A673 (cell line): ENCODE measurements at regions not wholly inside any gene's neighbourhood (a gene's known extent, or its start where the extent isn't known, plus 50 kb on each side); places are given as distances from the start of the nearest gene placed in this dataset.

ENCODE experiments used
- BruUV-seq: library from RNA; stranded (reverse); fragments of 400-500 nt; replicated peaks from 2 replicates; lab custom pipeline; 2021; lab: Mats Ljungman, UMichigan
- CTCF ChIA-PET: fragments of 300-600 bp; sonication (Branson Sonifier 250); formaldehyde crosslinking; loops from one replicate; lab custom pipeline; 2022; ENCODE audit warnings: antibody characterized with exemption; lab: Charles Lee
- POLR2A ChIA-PET: fragments of 300-600 bp; sonication (Branson Sonifier 250); formaldehyde crosslinking; loops from one replicate; lab custom pipeline; 2022; ENCODE audit warnings: antibody characterized with exemption; ENCODE audit not compliant: low non-redundant PET; lab: Charles Lee
- DNase-seq: peaks from one replicate; pipeline ENCODE4 v3.0.0-alpha.2; 2015; ENCODE audit warnings: low spot score
- H3K27ac ChIP-seq: fragments of 200-600 bp; sonication (generic); 2 replicates; pipeline ENCODE4 v1.5.1; 2016; ENCODE audit warnings: mixed run types, low read depth, mild to moderate bottlenecking, mixed read lengths, antibody characterized with exemption, low read length; ENCODE audit not compliant: poor library complexity, severe bottlenecking
- H3K27me3 ChIP-seq: fragments of 200-600 bp; sonication (generic); replicated peaks from 2 replicates; pipeline ENCODE4 v1.6.1; 2017; ENCODE audit warnings: mixed run types, low read depth, mild to moderate bottlenecking, mixed read lengths, antibody characterized with exemption, low read length; ENCODE audit not compliant: insufficient read depth, poor library complexity
- H3K36me3 ChIP-seq: fragments of 200-600 bp; sonication (generic); 2 replicates; pipeline ENCODE4 v1.6.1; 2016; ENCODE audit warnings: mixed run types, mild to moderate bottlenecking, mixed read lengths, antibody characterized with exemption, low read length; ENCODE audit not compliant: insufficient read depth, poor library complexity, severe bottlenecking
- H3K4me1 ChIP-seq: fragments of 200-600 bp; sonication (generic); 2 replicates; pipeline ENCODE4 v1.6.1; 2017; ENCODE audit warnings: mixed run types, mild to moderate bottlenecking, mixed read lengths, antibody characterized with exemption, low read length; ENCODE audit not compliant: insufficient read depth, poor library complexity, severe bottlenecking
- H3K4me3 ChIP-seq: fragments of 200-600 bp; sonication (generic); 2 replicates; pipeline ENCODE4 v1.5.1; 2016; ENCODE audit warnings: low read depth, mixed run types, mild to moderate bottlenecking, mixed read lengths, low read length; ENCODE audit not compliant: poor library complexity, severe bottlenecking
- H3K9me3 ChIP-seq: fragments of 200-600 bp; sonication (generic); 2 replicates; pipeline ENCODE4 v1.6.1; 2016; ENCODE audit warnings: mixed run types, low read depth, mild to moderate bottlenecking, mixed read lengths, antibody characterized with exemption, low read length; ENCODE audit not compliant: poor library complexity, severe bottlenecking
- CTCF ChIP-seq: fragments of 300-800, 200-600 bp; sonication (generic); conservative IDR thresholded peaks from 2 replicates; pipeline ENCODE4 v1.5.1; 2017; ENCODE audit warnings: low read depth, mild to moderate bottlenecking, antibody characterized with exemption, low read length, moderate library complexity, mixed read lengths
- EZH2 ChIP-seq: fragments of 200-600 bp; sonication (generic); IDR thresholded peaks from 2 replicates; pipeline ENCODE4 v1.6.1; 2017; ENCODE audit warnings: borderline replicate concordance, low read depth, mild to moderate bottlenecking, mixed read lengths, antibody characterized with exemption, low read length; ENCODE audit not compliant: poor library complexity, severe bottlenecking
- intact Hi-C: fragments of 100-400 bp; cut with micrococcal nuclease; formaldehyde crosslinking; loops from one replicate; pipeline ENCODE4 v1.10.0; 2022; ENCODE audit not compliant: unreplicated experiment

DNA sequence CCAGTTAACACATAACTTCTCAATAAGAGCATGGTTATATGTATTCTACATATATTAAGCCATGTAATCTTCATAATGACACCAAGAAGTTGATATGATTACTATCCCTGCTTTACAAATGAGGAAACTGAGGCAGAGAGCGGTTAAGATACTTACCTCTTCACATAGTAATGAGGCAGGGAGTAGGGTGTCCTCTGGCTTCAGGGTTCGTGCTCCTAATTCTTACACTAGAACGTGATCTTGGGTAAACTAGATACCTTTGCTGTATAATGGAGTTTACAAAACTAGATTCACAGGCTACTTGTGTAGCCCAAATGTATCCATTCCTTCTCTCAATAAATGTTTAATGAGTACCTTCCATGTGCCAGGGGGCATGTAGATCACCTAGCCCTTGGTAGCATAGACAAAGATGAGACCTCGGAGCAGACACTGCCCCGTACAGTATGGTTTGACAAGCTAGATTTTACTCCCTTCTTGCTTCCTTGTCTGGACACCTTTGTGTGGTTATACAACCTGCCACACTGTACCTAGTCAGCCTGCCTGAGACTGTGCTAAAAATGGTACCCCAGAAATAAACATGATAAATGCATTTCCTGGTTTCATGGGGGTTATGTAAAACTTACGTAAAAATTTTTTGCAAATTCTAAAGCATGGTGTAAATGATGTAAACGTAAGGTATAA is 991.8 kb downstream of the VRK1 start:
- H3K36me3 ChIP-seq: no peaks in the 10 kb centered on the region
- ChIA-PET POLR2A (no interaction called here), CTCF (no interaction called here)
- no peaks in the 10 kb centered on the region for H3K27me3 ChIP-seq
- no peaks in the 10 kb centered on the region for H3K4me1 ChIP-seq
- no peak overlapping the region for H3K27ac ChIP-seq
- intact Hi-C loops: no loop called here
- no peaks in the 10 kb centered on the region for H3K9me3 ChIP-seq
- no peak overlapping the region for H3K4me3 ChIP-seq
- no TSS peak for BruUV-seq
- TF ChIP-seq EZH2: no peak
- no peak for TF ChIP-seq CTCF
- no peak for DNase-seq

GRCh38 chr14:97791072-97791471 is 993.9 kb downstream of the VRK1 start:
- BruUV-seq: no TSS peak
- no peaks in the 10 kb centered on the region for H3K27me3 ChIP-seq
- DNase-seq: no peak
- no peaks in the 10 kb centered on the region for H3K4me1 ChIP-seq
- intact Hi-C loops: no loop called here
- CTCF ChIA-PET: no interaction called here
- H3K9me3 ChIP-seq: no peaks in the 10 kb centered on the region
- H3K27ac ChIP-seq: no peak overlapping the region
- TF ChIP-seq CTCF (no peak), EZH2 (no peak)
- POLR2A ChIA-PET: no interaction called here
- H3K4me3 ChIP-seq: no peak overlapping the region
- H3K36me3 ChIP-seq: no peaks in the 10 kb centered on the region

DNA sequence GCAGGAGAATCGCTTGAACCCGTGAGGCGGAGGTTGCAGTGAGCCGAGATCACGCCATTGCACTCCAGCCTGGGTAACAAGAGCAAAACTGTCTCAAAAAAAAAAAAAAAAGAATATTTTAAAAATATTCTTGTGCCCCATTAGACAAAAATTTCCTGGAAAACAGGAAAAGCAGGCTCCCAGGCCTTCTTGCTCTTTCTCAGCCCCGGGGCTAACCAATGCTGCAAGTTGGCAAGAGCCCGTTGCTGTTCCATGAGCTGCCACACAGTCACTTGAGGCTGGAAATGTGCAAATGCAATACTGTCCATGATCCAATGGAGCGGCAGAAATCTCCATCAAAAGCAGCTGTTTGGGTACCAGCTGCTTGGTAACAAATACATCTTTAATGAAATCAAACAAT is 994.7 kb downstream of the VRK1 start:
- TF ChIP-seq CTCF (no peak), EZH2 (no peak)
- no peak overlapping the region for H3K27ac ChIP-seq
- H3K27me3 ChIP-seq: no peaks in the 10 kb centered on the region
- H3K9me3 ChIP-seq: no peaks in the 10 kb centered on the region
- no peaks in the 10 kb centered on the region for H3K36me3 ChIP-seq
- ChIA-PET POLR2A (no interaction called here), CTCF (no interaction called here)
- H3K4me3 ChIP-seq: no peak overlapping the region
- no peaks in the 10 kb centered on the region for H3K4me1 ChIP-seq
- BruUV-seq: no TSS peak
- intact Hi-C loops: no loop called here
- no peak for DNase-seq
